Mesendoderm (in vitro differentiated cells): ENCODE measurements at regions not wholly inside any gene's neighbourhood (a gene's known extent, or its start where the extent isn't known, plus 50 kb on each side); places are given as distances from the start of the nearest gene placed in this dataset.
"Not testable (repeated sequence)": the region's sequence is repeated elsewhere in the genome, so short reads cannot be mapped to it uniquely, and the experiment has no call there.

Experiments
- DNase-seq: peaks from one replicate; pipeline ENCODE4 v3.0.0; 2013
- H2AK5ac ChIP-seq: 2 replicates; pipeline ENCODE4 v1.6.1; 2013; ENCODE audit warnings: low read length, inconsistent platforms
- H2BK120ac ChIP-seq: 2 replicates; pipeline ENCODE4 v1.6.1; 2013; ENCODE audit warnings: low read depth, mild to moderate bottlenecking, low read length, moderate library complexity, mixed read lengths
- H2BK15ac ChIP-seq: replicated peaks from 2 replicates; pipeline ENCODE4 v1.6.1; 2013; ENCODE audit warnings: low read depth, mild to moderate bottlenecking, moderate library complexity
- H2BK5ac ChIP-seq: 2 replicates; pipeline ENCODE4 v1.6.1; 2013; ENCODE audit warnings: low read length, inconsistent platforms
- H3K18ac ChIP-seq: 2 replicates; pipeline ENCODE4 v1.6.1; 2013; ENCODE audit warnings: mild to moderate bottlenecking, low read length, mixed read lengths
- H3K23ac ChIP-seq: one replicate; pipeline ENCODE4 v1.6.1; 2013; ENCODE audit warnings: low read length
- H3K27ac ChIP-seq: 2 replicates; pipeline ENCODE4 v1.5.1; 2013; ENCODE audit warnings: low read depth, mild to moderate bottlenecking, inconsistent platforms, low read length, moderate library complexity
- H3K27me3 ChIP-seq: 2 replicates; pipeline ENCODE4 v1.6.1; 2013; ENCODE audit warnings: low read length, control low read depth, mild to moderate bottlenecking, inconsistent platforms; ENCODE audit not compliant: insufficient read depth, poor library complexity
- H3K36me3 ChIP-seq: 2 replicates; pipeline ENCODE4 v1.6.1; 2013; ENCODE audit warnings: low read length, inconsistent platforms; ENCODE audit not compliant: control insufficient read depth, insufficient read depth
- H3K4ac ChIP-seq: one replicate; pipeline ENCODE4 v1.6.1; 2013; ENCODE audit warnings: low read depth, mild to moderate bottlenecking, low read length, moderate library complexity
- H3K4me1 ChIP-seq: 2 replicates; pipeline ENCODE4 v1.6.1; 2013; ENCODE audit warnings: low read depth, low read length, inconsistent platforms; ENCODE audit not compliant: control insufficient read depth
- H3K4me2 ChIP-seq: 2 replicates; pipeline ENCODE4 v1.6.1; 2013; ENCODE audit warnings: low read length
- H3K4me3 ChIP-seq: 2 replicates; pipeline ENCODE4 v1.5.1; 2013; ENCODE audit warnings: mild to moderate bottlenecking, low read length
- H3K56ac ChIP-seq: one replicate; pipeline ENCODE4 v1.6.1; 2013; ENCODE audit warnings: low read length
- H3K79me1 ChIP-seq: 2 replicates; pipeline ENCODE4 v1.6.1; 2013; ENCODE audit warnings: low read length, inconsistent platforms
- H3K79me2 ChIP-seq: 2 replicates; pipeline ENCODE4 v1.6.1; 2013; ENCODE audit warnings: mild to moderate bottlenecking, low read length; ENCODE audit not compliant: control insufficient read depth, insufficient read depth
- H3K9ac ChIP-seq: 2 replicates; pipeline ENCODE4 v1.6.1; 2013; ENCODE audit warnings: low read length, inconsistent platforms
- H4K5ac ChIP-seq: one replicate; pipeline ENCODE4 v1.6.1; 2013; ENCODE audit warnings: low read length
- H4K8ac ChIP-seq: one replicate; pipeline ENCODE4 v1.6.1; 2013; ENCODE audit warnings: low read depth, mild to moderate bottlenecking, control low read depth, low read length, moderate library complexity
- WGBS: extraction: QIAGEN DNeasy Blood & Tissue Kit; methylation state at CpG from one replicate; pipeline ENCODE4 v1.1.7; 2013; ENCODE audit warnings: low lambda C conversion rate, missing lambda C conversion rate; ENCODE audit not compliant: insufficient coverage; ENCODE audit errors: extremely low coverage; 5-methylcytosine and 5-hydroxymethylcytosine counted together

DNA sequence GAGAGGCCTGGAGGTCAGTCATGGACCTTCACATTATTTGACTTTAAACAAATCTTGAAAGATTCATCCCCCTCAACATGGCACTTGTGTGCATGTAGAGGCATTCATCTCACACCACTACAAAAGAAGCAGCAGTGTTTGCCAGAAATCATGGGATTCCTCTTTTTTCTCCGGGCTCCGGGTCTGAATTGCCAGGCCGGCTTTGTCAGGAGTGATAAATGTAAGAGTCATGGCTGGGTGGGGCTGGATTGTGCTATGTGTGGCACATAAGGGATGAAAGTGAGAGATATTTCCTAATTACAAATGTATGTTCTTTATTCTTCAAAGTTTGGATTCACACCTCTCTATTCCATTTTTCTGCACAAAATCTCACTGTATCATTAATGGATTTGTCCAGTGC is 228.7 kb upstream of the FRG1 start:
- H3K56ac ChIP-seq, H3K4me3 ChIP-seq, H3K79me2 ChIP-seq, H3K4me2 ChIP-seq, H2BK15ac ChIP-seq, H3K36me3 ChIP-seq, H3K4me1 ChIP-seq, H3K79me1 ChIP-seq, H2BK120ac ChIP-seq, H3K9ac ChIP-seq, H3K18ac ChIP-seq, H3K27me3 ChIP-seq, H2AK5ac ChIP-seq, H4K8ac ChIP-seq, H3K23ac ChIP-seq, H3K27ac ChIP-seq, H2BK5ac ChIP-seq, H3K4ac ChIP-seq, DNase-seq, H4K5ac ChIP-seq: not testable (repeated sequence)
- WGBS: no CpG with 5 or more reads among the region's 3 CpGs

DNA sequence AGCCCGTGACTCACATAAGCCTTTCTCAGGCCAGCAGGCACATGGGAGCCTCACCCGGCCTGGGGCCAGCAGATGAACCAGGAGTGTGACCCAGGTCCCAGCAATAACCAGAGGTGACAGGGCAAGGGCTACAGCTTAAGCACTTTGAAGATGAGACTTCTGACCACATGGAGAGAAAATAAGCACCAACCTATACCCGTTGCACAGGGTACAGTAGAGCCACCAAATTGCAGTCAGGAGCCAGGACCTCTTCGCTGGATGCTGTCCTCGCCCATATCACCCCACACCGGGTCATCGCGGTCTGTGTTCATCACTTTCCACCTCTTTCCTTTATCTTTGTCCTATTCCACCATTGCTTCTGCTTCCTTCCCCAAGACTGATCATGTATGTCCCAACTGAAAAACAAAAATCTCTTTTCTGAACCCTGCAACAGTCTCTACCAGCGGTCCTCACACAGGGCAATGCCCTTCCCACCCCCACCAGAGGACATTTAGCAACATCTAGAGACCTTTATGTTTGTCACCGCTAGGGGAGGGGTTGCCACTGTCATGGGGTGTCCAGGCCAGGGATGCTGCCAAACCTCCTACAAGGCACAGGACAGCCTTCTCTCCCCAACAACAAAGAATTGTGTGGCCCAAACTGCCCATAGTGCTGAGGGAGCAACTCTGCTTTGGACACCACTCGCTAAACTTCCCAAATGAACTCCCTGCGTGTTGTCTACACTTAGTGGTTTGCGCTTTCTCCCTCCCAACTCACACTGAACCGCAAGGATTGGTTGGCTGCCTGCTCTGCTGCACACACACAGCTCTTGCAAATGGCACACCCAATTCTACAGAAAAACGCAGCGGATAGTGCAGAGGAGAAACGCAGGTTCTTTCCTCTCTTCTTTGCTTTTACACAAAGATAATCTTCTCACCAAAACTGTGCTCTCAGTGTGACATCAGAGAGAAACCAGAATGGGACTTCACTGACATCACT is 219.4 kb upstream of the FRG1 start:
- not testable (repeated sequence) for H4K8ac ChIP-seq, H3K18ac ChIP-seq, H3K36me3 ChIP-seq, DNase-seq, H3K27ac ChIP-seq, H3K79me2 ChIP-seq, H3K9ac ChIP-seq, H3K79me1 ChIP-seq, H3K4me2 ChIP-seq, H3K23ac ChIP-seq, H2BK120ac ChIP-seq, H3K4me3 ChIP-seq, H3K4ac ChIP-seq, H2BK5ac ChIP-seq, H2BK15ac ChIP-seq, H3K4me1 ChIP-seq, H2AK5ac ChIP-seq, H3K27me3 ChIP-seq, H4K5ac ChIP-seq, H3K56ac ChIP-seq
- WGBS: no CpG with 5 or more reads among the region's 17 CpGs

DNA sequence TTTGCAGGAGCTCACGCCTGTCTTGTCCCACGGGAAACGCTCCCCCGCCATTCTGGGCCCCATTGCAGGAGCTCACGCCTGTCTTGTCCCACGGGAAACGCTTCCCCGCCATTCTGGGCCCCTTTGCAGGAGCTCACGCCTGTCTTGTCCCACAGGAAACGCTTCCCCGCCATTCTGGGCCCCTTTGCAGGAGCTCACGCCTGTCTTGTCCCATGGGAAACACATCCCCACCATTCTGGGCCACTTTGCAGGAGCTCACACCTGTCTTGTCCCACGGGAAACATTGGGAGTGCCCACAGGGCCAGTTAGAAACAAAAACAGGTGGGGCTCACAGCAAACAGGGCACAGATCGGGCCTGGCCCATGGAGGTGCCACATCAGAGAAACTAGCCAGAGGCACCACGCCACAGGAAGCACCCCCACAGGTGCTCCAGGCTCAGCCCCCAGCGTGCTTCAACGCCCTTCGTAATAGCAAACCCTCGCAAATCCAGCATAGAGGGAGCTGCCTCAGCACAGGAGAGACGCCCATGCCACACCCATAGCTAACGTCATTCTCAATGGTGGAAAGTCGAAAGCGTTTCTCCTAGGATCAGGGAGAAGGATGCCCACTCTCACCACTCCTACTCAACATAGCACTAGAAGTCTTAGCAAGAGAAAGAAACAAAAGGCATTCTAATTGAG is 218.2 kb upstream of the FRG1 start:
- H2BK120ac ChIP-seq, H3K9ac ChIP-seq, H3K23ac ChIP-seq, H3K4ac ChIP-seq, H2BK15ac ChIP-seq, H3K56ac ChIP-seq, H3K79me1 ChIP-seq, H4K8ac ChIP-seq, H3K27ac ChIP-seq, H2AK5ac ChIP-seq, H3K4me2 ChIP-seq, H3K4me3 ChIP-seq, H3K36me3 ChIP-seq, H3K4me1 ChIP-seq, H3K18ac ChIP-seq, H4K5ac ChIP-seq, H2BK5ac ChIP-seq, H3K79me2 ChIP-seq, H3K27me3 ChIP-seq: not testable (repeated sequence)
- DNase-seq: peak; percentile 55
- WGBS: no CpG with 5 or more reads among the region's 23 CpGs

DNA sequence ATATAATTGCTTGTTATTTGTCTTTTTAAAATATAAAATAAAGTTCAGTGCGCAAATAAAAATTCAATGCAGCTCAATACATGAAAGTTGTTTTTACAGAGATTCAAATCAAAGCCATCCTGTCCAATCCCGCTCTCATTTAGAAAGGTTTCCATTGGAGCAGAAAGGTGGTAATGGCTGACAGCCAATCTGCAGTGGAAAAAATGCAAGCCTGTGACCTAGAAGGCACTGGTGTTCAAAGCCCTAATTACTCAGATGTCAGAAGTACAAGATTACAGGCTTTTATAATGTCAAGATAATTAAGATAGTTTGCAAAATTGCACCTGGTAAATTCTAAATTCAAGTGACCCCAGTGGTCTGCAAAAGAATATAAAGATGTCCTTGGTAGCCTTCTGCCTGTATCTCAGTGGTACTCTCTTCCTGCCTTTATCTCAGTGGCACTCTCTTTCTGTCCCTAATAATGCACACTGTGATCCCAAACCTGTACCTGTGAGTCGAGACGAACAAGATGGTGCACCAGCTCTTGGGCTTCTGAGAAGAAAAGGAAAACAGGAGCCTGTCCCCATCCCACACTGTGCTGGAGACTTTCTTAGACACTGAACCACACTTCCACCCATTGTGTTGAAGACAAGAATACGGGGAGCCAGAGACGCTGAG is 212.6 kb upstream of the FRG1 start:
- not testable (repeated sequence) for H2BK15ac ChIP-seq, H3K27ac ChIP-seq, H3K56ac ChIP-seq, H3K4me1 ChIP-seq, H3K79me1 ChIP-seq, H3K18ac ChIP-seq, H3K79me2 ChIP-seq, H4K8ac ChIP-seq, H3K9ac ChIP-seq, H2AK5ac ChIP-seq, DNase-seq, H3K4me2 ChIP-seq, H2BK120ac ChIP-seq, H3K36me3 ChIP-seq, H3K23ac ChIP-seq, H3K4ac ChIP-seq, H3K4me3 ChIP-seq, H3K27me3 ChIP-seq, H2BK5ac ChIP-seq, H4K5ac ChIP-seq
- WGBS: no CpG with 5 or more reads among the region's 6 CpGs

DNA sequence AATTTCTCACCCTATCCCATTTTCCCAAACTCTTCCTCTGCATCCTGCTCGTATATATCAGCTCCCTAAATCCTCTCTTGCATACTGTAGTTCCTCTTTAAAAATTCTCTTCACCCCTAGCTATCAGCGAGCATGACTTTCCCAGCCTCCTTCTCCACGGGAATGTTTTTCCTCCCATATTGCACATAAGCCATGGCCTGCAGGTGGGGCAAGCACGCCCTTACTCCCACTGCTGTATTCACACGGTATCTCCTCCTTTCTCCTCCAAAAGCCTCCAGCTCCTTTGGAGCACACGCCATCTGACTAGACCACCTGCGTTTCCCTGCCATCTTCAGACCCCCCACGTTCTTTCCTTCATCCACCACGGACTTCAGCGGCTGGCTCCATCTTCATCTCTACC is 208.7 kb upstream of the FRG1 start:
- H3K79me1 ChIP-seq, H2BK15ac ChIP-seq, H4K5ac ChIP-seq, H3K79me2 ChIP-seq, H2BK120ac ChIP-seq, H3K56ac ChIP-seq, H3K27ac ChIP-seq, H3K36me3 ChIP-seq, H3K27me3 ChIP-seq, H3K4me2 ChIP-seq, H3K4ac ChIP-seq, H3K4me3 ChIP-seq, H2AK5ac ChIP-seq, H4K8ac ChIP-seq, H3K23ac ChIP-seq, H3K4me1 ChIP-seq, H3K9ac ChIP-seq, H2BK5ac ChIP-seq, H3K18ac ChIP-seq: not testable (repeated sequence)
- DNase-seq: peak; percentile 14
- WGBS: no CpG with 5 or more reads among the region's 10 CpGs
